Caco-2 (cell line): ENCODE measurements at regions not wholly inside any gene's neighbourhood (a gene's known extent, or its start where the extent isn't known, plus 50 kb on each side); places are given as distances from the start of the nearest gene placed in this dataset.

Source experiments
- BruUV-seq: library from RNA; stranded (reverse); fragments of 400-500 nt; replicated peaks from 2 replicates; lab custom pipeline; 2021; lab: Mats Ljungman, UMichigan
- CTCF ChIA-PET: fragments of 300-600 bp; sonication (Branson Sonifier 250); formaldehyde crosslinking; loops from one replicate; lab custom pipeline; 2022; ENCODE audit warnings: antibody characterized with exemption; lab: Charles Lee
- POLR2A ChIA-PET: fragments of 300-600 bp; sonication (Branson Sonifier 250); formaldehyde crosslinking; loops from one replicate; lab custom pipeline; 2022; ENCODE audit warnings: antibody characterized with exemption; lab: Charles Lee
- DNase-seq, 2 experiments: peaks; one replicate each; pipeline versions ENCODE4 v3.0.0 to v3.0.0-alpha.2; 2020 to 2022
- H3K27me3 ChIP-seq: replicated peaks from 2 replicates; pipeline ENCODE4 v1.6.0; 2011; ENCODE audit warnings: low read length; ENCODE audit not compliant: control insufficient read depth, insufficient read depth
- H3K36me3 ChIP-seq: 2 replicates; pipeline ENCODE4 v1.5.1; 2011; ENCODE audit warnings: low read length; ENCODE audit not compliant: control insufficient read depth, insufficient read depth
- H3K4me1 ChIP-seq: fragments of 250-450 bp; sonication (Bioruptor Pico); 2 replicates; pipeline ENCODE4 v1.5.1; 2020; ENCODE audit warnings: mild to moderate bottlenecking
- H3K4me3 ChIP-seq: 2 replicates; pipeline ENCODE4 v1.5.1; 2011; ENCODE audit warnings: low read depth, mild to moderate bottlenecking, control low read depth, low read length
- H3K9me3 ChIP-seq: fragments of 250-450 bp; sonication (Bioruptor Pico); 2 replicates; pipeline ENCODE4 v1.5.1; 2020; ENCODE audit warnings: mild to moderate bottlenecking, moderate library complexity
- H3K27ac Mint-ChIP-seq: one replicate; pipeline ENCODE4 v1.8.0; 2022; ENCODE audit warnings: mixed read lengths; ENCODE audit not compliant: unreplicated experiment
- H3K27me3 Mint-ChIP-seq: one replicate; pipeline ENCODE4 v1.8.0; 2022; ENCODE audit warnings: mixed read lengths; ENCODE audit not compliant: insufficient read depth, unreplicated experiment
- H3K36me3 Mint-ChIP-seq: one replicate; pipeline ENCODE4 v1.8.0; 2022; ENCODE audit warnings: mild to moderate bottlenecking, mixed read lengths; ENCODE audit not compliant: insufficient read depth, unreplicated experiment
- H3K4me1 Mint-ChIP-seq: one replicate; pipeline ENCODE4 v1.8.0; 2022; ENCODE audit warnings: low read depth, mixed read lengths; ENCODE audit not compliant: unreplicated experiment
- H3K4me3 Mint-ChIP-seq: one replicate; pipeline ENCODE4 v1.8.0; 2022; ENCODE audit warnings: mild to moderate bottlenecking, moderate library complexity, mixed read lengths; ENCODE audit not compliant: unreplicated experiment
- H3K9me3 Mint-ChIP-seq: one replicate; pipeline ENCODE4 v1.8.0; 2022; ENCODE audit warnings: mixed read lengths; ENCODE audit not compliant: unreplicated experiment
- CTCF ChIP-seq, 2 experiments: fragments of 200-600 bp in 1 of 2; IDR thresholded peaks; 1 replicate in 1 of 2; 2 replicates in 1 of 2; pipeline versions ENCODE4 v1.5.1 to v1.8.0; 2011 to 2022; ENCODE audit warnings: antibody characterized with exemption in 1 of 2, control low read depth in 1 of 2, inconsistent platforms in 1 of 2, low read depth in 1 of 2, low read length in 1 of 2, mild to moderate bottlenecking in 1 of 2, moderate library complexity in 1 of 2; ENCODE audit not compliant: insufficient read depth in 1 of 2, severe bottlenecking in 1 of 2, unreplicated experiment in 1 of 2
- intact Hi-C: fragments of 100-400 bp; cut with micrococcal nuclease; formaldehyde crosslinking; loops from one replicate; pipeline ENCODE4 v1.10.0; 2022; ENCODE audit not compliant: unreplicated experiment

- H3K27ac Mint-ChIP-seq = no peak overlapping the region
- H3K4me1 Mint-ChIP-seq = no peaks in the 10 kb centered on the region
- DNase-seq = no peak
- peaks cover 7% of the 10 kb centered on the region for H3K27me3 Mint-ChIP-seq
- Histone ChIP-seq H3K27me3 (no peaks in the 10 kb centered on the region), H3K4me1 (no peaks in the 10 kb centered on the region), H3K4me3 (no peak overlapping the region), H3K36me3 (no peaks in the 10 kb centered on the region), H3K9me3 (no peaks in the 10 kb centered on the region)
- intact Hi-C loops = no loop called here
- TF ChIP-seq CTCF (IDR thresholded peaks at IDR 0.05; ENCODE audit: insufficient read depth in 1 of 2, low read depth in 1 of 2, low read length in 1 of 2, severe bottlenecking in 1 of 2, unreplicated experiment in 1 of 2) = no peak
- ChIA-PET POLR2A (no interaction called here), CTCF (no interaction called here)
- H3K9me3 Mint-ChIP-seq = peaks cover 11% of the 10 kb centered on the region
- no peaks in the 10 kb centered on the region for H3K36me3 Mint-ChIP-seq
- H3K4me3 Mint-ChIP-seq = no peak overlapping the region
- BruUV-seq = no TSS peak
These were observed 335.2 kb downstream of the PPP1R2C start for GRCh38 chrX:42442745-42443144.

- Histone ChIP-seq H3K4me1 (no peaks in the 10 kb centered on the region), H3K9me3 (no peaks in the 10 kb centered on the region), H3K4me3 (no peak overlapping the region), H3K36me3 (no peaks in the 10 kb centered on the region), H3K27me3 (no peaks in the 10 kb centered on the region)
- H3K9me3 Mint-ChIP-seq = no peaks in the 10 kb centered on the region
- no peak for DNase-seq
- no peak overlapping the region for H3K27ac Mint-ChIP-seq
- H3K27me3 Mint-ChIP-seq = no peaks in the 10 kb centered on the region
- CTCF ChIA-PET = no interaction called here
- BruUV-seq = no TSS peak
- H3K4me3 Mint-ChIP-seq = no peak overlapping the region
- H3K4me1 Mint-ChIP-seq = no peaks in the 10 kb centered on the region
- H3K36me3 Mint-ChIP-seq = no peaks in the 10 kb centered on the region
- TF ChIP-seq CTCF (IDR thresholded peaks at IDR 0.05; ENCODE audit: insufficient read depth in 1 of 2, low read depth in 1 of 2, low read length in 1 of 2, severe bottlenecking in 1 of 2, unreplicated experiment in 1 of 2) = no peak
- intact Hi-C loops = no loop called here
- POLR2A ChIA-PET = no interaction called here
These were observed 340.8 kb downstream of the PPP1R2C start for GRCh38 chrX:42437211-42437610.

GRCh38 chrX:42434458-42435166 is 343.4 kb downstream of the PPP1R2C start:
- Histone ChIP-seq H3K4me1 (no peaks in the 10 kb centered on the region), H3K9me3 (no peaks in the 10 kb centered on the region), H3K27me3 (no peaks in the 10 kb centered on the region), H3K36me3 (no peaks in the 10 kb centered on the region), H3K4me3 (no peak overlapping the region)
- Mint-ChIP-seq H3K27me3 (no peaks in the 10 kb centered on the region), H3K27ac (no peak overlapping the region), H3K36me3 (no peaks in the 10 kb centered on the region), H3K4me3 (no peak overlapping the region), H3K4me1 (peaks cover 7% of the 10 kb centered on the region), H3K9me3 (no peaks in the 10 kb centered on the region)
- ChIA-PET CTCF (no interaction called here), POLR2A (no interaction called here)
- intact Hi-C loops = no loop called here
- TF ChIP-seq CTCF (IDR thresholded peaks at IDR 0.05; ENCODE audit: insufficient read depth in 1 of 2, low read depth in 1 of 2, low read length in 1 of 2, severe bottlenecking in 1 of 2, unreplicated experiment in 1 of 2) = no peak
- no TSS peak for BruUV-seq
- DNase-seq = no peak
